Nucleus accumbens (tissue), 56 donors: ENCODE measurements at regions not wholly inside any gene's neighbourhood (a gene's known extent, or its start where the extent isn't known, plus 50 kb on each side); places are given as distances from the start of the nearest gene placed in this dataset.

Experiments used
- DNase-seq, 56 donors: peaks; one replicate each; lab custom pipeline; 2025; lab: John Stamatoyannopoulos, UW

DNA sequence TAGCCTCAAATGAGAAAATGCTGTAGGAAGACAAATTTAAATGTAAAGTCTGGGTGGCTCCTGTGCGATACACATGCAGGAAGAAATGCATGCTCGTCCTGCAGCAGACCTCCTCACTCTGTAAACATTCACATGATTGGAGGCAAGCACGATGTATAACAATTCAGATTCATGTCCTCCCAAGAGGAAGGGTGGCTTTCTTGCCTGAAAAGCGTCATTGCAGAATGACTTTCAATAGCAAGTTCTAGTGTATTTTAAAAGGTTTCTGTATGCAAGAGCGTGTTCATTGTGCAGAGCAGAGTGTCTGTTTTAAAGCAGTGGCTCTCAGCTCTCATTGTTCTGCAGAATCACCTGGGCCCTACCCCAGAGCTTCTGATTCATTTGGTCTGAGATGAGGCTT is 170.3 kb upstream of the CELF2 start:
- peak in 10 of 56 donors; percentile 2 to 15 (median 6) for DNase-seq

DNA sequence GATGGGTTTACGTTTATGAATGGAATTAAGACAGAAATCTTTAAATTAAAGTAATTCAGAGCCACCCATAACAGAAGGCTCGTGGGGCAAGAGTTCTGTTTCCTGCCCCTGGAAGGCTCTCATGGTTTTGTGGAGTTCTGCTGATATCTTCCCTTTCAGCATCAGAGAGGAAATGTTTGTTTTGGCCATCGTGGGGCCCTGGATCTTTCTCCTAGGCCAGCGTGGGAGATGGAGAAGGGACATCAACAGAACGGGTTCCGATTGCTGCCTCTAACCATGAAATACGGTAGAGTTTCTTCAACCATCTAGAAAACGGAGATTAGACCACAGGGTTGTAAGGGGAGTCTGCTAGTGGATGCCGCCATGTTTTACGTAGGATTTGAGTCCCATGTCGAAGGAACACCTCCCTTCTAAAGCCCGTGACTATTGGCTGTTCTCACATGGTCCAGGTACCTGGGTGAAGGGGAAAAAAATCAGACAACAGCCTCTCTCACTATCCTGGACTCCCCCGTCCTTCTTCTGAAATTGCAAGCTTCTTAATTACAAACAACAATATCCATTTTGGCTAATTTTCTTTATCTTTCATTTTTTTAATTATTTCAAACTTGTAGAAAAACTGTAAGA is 169.1 kb upstream of the CELF2 start:
- DNase-seq = no peak

GRCh38 chr10:10849306-10849705 is 168.4 kb upstream of the CELF2 start:
- DNase-seq = no peak

- DNase-seq = no peak
Observed at GRCh38 chr10:10850214-10850613, 167.5 kb upstream of the CELF2 start.

DNA sequence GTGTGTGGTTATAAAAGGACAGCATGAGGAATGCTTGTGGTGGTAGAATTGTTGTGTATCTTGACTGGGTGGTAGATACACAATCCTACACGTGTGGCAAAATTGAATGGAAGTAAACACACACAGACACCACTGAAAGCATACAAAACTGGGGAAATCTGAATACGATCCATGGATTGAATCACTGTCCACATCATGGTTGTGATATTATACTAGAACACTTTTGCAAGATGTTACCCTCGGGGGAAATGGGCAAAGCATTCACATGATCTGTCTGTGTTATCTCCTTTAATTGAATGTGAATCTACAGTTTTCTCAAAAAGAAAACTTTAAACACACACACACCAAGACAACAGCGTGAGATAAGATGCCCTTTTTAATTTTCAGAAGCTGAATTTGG is 165.2 kb upstream of the CELF2 start:
- no peak for DNase-seq

DNA sequence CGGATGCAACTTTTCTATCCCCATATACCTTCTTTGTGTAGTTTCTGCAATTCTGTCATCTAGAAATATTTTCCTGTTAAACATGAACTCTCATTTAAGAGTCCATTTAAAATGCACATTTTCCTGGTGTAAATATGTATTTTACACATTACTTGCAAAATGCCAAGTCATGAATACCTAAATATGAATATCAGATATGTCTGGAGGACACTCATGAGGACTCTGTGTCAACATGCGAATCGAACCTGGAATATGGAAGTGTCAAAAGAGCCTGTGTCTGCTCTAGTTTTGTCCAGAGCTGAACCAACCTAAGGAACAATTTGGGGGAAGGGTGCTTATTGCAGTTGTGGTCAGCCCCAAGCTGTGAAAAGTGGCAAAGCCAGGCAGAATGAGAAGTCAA is 163.7 kb upstream of the CELF2 start:
- no peak for DNase-seq

DNA sequence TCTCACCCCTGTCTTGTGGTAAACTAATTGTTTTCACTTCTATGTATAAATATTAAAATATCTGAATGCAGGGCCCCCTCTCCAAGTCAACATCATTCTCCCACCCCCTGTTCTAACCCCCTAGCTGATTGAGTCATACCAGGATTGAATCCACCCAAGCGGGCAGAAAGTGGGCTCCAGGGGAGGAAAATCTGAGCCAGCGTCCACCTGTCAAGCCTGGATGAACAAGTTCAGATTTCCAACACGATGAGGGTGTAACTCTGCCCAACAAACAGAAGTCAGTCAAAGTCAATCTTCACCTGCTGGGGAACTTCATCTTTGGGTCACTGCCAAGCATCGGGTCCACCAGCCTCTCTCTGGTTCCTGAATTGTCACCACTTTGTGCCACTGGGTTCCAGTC is 162.9 kb upstream of the CELF2 start:
- DNase-seq = no peak

- DNase-seq = no peak
Observed at GRCh38 chr10:10855151-10855581, 162.5 kb upstream of the CELF2 start.

DNA sequence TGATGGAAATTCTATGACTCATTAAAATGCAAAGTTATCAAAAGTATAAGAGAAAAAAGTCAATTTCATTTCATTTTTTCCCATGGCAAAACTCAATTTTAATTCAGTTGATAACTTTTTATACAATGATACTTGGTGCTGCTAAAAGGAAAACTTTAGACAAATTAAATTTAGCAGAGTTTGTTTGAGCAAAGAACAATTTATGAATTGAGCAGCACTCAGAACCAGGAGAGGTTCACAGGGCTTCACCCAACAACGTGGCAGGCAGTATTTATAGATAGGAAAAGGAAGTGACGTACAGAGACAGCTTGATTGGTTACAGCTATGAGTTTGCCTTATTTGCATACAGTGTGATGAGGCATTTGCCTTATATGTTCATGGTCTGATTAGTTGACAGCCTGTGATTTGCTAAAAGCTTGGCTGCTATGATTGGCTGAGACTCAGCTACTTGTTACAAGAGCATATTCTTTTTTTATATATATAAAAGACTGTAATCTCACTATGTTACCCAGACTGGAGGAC is 157.2 kb upstream of the CELF2 start:
- no peak for DNase-seq

- DNase-seq = no peak
Observed at GRCh38 chr10:10865303-10865702, 152.4 kb upstream of the CELF2 start.

DNA sequence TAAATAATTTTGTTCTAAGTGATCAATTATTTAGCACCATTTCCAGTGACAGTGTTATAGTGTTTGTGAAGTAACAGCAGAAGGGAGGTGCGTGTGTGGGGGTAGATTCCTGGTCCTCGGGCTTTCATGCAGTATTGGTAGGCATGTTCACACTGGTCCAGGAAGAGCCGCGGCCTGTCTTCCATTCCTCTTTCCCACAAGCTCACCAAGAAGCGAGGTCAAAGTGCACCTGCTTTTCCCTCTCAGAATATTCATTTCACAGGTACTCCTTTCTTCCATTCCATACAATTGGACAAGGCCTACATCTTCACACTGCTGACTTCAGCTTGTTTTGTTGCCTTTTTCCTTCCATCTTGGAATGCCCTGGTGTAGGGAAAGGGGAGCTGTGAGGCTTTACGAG is 151.8 kb upstream of the CELF2 start:
- no peak for DNase-seq

DNA sequence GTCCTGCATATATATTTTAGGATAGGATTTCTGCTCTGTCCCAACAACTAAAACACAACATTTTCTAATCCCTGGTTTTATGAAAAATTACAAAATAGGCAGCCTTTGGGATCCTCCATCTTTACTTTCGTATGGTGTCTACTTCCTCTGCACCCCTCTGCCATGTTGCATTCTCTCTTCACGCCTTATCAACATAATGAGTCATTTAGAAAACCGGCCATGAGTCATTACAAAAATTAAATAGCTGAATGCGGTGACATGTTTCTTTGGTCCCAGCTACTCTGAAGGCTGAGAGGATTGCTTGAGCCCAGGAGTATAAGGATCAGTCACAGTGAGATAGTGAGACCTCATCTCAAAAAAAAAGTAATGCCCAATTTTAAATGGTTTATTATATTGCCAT is 148.1 kb upstream of the CELF2 start:
- no peak for DNase-seq

GRCh38 chr10:10870523-10871241 is 147.0 kb upstream of the CELF2 start:
- DNase-seq = no peak

DNA sequence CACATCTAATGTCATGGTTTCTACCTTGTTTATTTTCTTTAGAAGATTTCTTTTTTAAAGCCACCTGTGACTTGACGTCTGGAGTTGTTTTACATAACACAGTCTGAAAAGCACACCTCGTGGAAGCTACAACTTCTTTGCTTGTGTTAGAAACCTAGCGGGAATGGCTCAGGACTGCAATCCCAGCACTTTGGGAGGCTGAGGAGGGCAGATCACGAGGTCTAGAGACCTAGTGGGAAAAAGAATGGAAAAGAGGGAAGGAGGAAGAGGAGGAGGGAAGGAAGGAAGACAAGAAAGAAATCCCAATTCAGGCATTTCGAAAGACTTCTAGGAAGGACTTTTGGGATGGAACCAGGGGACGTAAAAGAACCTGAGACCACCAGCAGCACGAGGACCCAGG is 146.3 kb upstream of the CELF2 start:
- DNase-seq = no peak

DNA sequence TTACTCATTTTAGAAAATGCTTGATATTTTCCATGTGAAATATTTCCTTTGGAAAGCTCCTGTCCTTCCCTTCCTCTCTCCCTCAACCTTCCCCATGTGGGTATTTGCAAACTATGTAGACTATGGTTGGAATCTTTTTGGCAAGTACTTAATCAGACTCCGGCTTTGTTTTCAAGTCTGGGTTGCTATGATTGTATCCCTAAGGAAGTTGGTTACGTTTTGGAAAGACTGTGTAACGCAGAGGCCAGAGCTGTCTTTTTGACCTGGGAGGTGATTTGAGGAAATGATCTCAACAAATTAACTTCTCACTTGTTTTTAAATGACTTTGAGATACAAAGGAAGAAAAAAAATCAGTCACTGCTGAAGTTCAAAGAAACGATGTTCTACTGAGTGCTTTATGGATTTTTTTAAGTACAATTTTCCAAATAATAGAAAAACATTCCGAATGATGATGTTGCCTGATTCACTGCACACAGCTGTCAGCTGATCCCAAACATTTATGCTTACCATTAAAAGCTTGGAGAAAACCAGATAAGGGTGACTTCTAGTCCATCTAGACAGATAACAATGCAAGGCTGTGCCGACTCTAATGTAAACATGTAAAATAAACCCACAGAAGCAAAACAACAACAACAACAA is 145.5 kb upstream of the CELF2 start:
- DNase-seq = no peak

DNA sequence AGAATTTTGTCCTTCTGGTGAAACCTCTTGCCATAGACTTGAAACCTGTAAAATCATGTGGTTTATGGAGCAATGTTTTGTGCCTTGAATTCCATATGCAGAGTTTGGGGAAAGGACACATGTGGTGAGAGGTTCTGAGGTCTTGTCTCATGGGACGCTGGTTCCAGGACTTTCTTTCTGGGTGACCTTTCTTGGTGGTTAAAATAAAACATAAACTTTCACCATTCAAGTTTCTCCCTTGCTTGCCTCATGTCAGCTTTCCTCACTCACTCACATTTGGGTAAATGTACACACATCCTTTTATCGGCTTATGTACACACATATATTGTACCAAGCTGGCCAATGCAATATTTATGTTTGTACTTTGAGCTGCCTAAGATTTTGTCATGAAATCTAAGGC is 144.9 kb upstream of the CELF2 start:
- no peak for DNase-seq

DNA sequence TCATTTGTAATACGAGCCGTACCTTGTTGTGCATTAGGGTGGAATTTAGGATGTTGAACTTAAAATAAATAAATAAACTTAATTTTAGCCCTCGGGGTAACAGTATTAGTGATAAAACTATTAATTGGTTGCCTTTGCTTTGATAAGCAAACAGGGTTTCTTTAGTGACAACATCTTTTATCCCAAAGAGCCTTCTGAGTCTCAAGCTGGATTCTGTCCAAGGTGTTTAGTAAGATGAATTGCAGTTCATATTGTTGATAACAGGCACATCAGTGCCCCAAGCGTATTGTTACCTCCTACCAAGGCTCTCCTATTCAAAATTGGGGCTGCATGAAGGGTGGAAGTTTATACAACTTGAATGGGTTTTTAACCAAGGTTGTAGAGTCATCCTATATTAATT is 144.4 kb upstream of the CELF2 start:
- no peak for DNase-seq

GRCh38 chr10:10873915-10874314 is 143.8 kb upstream of the CELF2 start:
- DNase-seq = no peak

- DNase-seq = no peak
Observed at GRCh38 chr10:10878963-10879362, 138.7 kb upstream of the CELF2 start.

GRCh38 chr10:10881117-10881813 is 136.4 kb upstream of the CELF2 start:
- DNase-seq = no peak

DNA sequence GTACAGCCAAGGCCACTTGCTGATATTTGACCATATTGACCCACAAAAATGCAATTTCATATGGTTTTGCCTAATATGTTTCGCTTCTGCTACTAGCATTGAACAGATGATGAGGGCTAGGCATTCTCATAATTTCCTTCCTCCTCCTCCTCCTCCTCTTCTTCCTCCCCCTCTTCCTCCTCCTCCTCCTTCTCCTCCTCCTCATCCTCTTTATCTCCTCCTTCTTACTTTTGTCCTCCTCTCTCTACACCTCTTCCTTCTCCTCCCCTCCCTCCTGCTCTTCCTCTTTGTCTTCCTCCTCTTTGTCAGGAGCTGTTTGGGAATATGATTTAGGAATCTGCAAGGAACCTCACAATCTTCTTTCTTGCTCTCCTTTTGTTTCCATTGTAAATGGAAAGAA is 133.9 kb upstream of the CELF2 start:
- DNase-seq = no peak
